ENCODE measurements at regions not wholly inside any gene's neighbourhood (a gene's known extent, or its start where the extent isn't known, plus 50 kb on each side); places are given as distances from the start of the nearest gene placed in this dataset.

DNA sequence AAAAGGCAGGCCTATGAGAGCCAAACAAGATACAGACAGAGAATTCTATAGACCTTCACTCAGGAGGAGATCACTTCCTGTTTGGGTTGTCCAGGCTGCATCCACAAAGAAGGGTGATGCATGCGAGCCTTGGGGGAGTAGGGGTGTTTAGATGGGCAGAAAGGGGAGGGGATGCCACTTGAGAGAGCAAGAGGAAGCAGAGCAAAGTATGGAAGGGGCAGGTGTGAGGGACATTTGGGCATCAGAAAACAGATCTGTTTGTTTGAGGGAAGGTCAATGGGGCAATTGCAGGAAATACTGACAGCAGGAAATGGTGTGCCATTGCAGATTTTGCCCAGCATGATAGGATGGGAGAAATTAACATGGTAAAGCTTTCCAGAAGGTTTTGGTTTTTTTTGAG is 146.4 kb upstream of the FOXN3 start:
- H3K27me3 ChIP-seq (ENCODE audit: insufficient read depth, low read length) = no peaks in the 10 kb centered on the region
- H3F3A ChIP-seq (ENCODE audit: insufficient read depth, low read length) = no peaks in the 10 kb centered on the region

DNA sequence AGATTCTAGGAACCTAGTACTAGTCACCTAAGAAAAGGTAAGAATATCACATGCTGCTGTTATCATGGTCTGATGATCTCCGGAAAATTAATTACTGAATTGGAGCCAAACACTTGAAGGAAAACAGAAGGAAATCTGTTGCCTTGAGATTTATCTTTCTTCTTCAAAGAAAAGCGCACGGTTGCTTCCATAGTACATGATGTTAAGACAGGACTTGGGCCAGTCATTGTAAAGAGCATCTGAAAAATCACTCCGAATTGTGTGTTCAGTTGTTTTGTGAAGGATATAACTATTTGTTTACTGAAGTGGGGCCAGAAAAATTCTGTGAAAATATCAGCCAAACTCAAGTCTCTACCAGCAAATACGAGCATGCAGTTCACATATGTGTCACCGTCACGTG is 134.9 kb upstream of the FOXN3 start:
- H3K9me2 ChIP-seq (ENCODE audit: low read depth, low read length) = no peaks in the 10 kb centered on the region
- TF ChIP-seq EZH2 (IDR thresholded peaks at IDR 0.05; ENCODE audit: borderline replicate concordance, low read length) = no peak
- TF ChIP-seq CTCF (IDR thresholded peaks at IDR 0.05; ENCODE audit: low read length) = no peak
- H3F3A ChIP-seq (ENCODE audit: insufficient read depth, low read length) = no peaks in the 10 kb centered on the region
- H4K20me1 ChIP-seq (ENCODE audit: insufficient read depth, low read length) = no peaks in the 10 kb centered on the region
- no peak overlapping the region for H2AFZ ChIP-seq (ENCODE audit: low read length)
- no peak overlapping the region for H3K4me3 ChIP-seq (ENCODE audit: low read depth, low read length, poor library complexity, severe bottlenecking)
- H3K27me3 ChIP-seq (ENCODE audit: insufficient read depth, low read length) = no peaks in the 10 kb centered on the region
- H3K79me2 ChIP-seq (ENCODE audit: insufficient read depth, low read length) = no peaks in the 10 kb centered on the region
- H3K4me2 ChIP-seq (ENCODE audit: low read length) = no peak overlapping the region
- no peaks in the 10 kb centered on the region for H3K9me3 ChIP-seq (ENCODE audit: low read length)
- no peaks in the 10 kb centered on the region for H3K4me1 ChIP-seq (ENCODE audit: insufficient read depth, low read length, severe bottlenecking)
- no peak overlapping the region for H3K9ac ChIP-seq (ENCODE audit: low read length)
- no peaks in the 10 kb centered on the region for H3K36me3 ChIP-seq (ENCODE audit: insufficient read depth, low read length)
- no peak overlapping the region for H3K27ac ChIP-seq (ENCODE audit: low read depth, low read length, poor library complexity, severe bottlenecking)

More for the DNA sequence above, 146.4 kb upstream of the FOXN3 start:
- no peaks in the 10 kb centered on the region for H3K4me1 ChIP-seq (ENCODE audit: insufficient read depth, low read length, severe bottlenecking)
- H3K9me2 ChIP-seq (ENCODE audit: low read depth, low read length) = no peaks in the 10 kb centered on the region
- no peak overlapping the region for H3K4me3 ChIP-seq (ENCODE audit: low read depth, low read length, poor library complexity, severe bottlenecking)
- H2AFZ ChIP-seq (ENCODE audit: low read length) = no peak overlapping the region
- no peaks in the 10 kb centered on the region for H3K36me3 ChIP-seq (ENCODE audit: insufficient read depth, low read length)
- no peaks in the 10 kb centered on the region for H3K9me3 ChIP-seq (ENCODE audit: low read length)
- H3K27ac ChIP-seq (ENCODE audit: low read depth, low read length, poor library complexity, severe bottlenecking) = no peak overlapping the region
- no peaks in the 10 kb centered on the region for H4K20me1 ChIP-seq (ENCODE audit: insufficient read depth, low read length)
- TF ChIP-seq EZH2 (IDR thresholded peaks at IDR 0.05; ENCODE audit: borderline replicate concordance, low read length) (no peak), CTCF (IDR thresholded peaks at IDR 0.05; ENCODE audit: low read length) (no peak)
- no peak overlapping the region for H3K4me2 ChIP-seq (ENCODE audit: low read length)
- H3K9ac ChIP-seq (ENCODE audit: low read length) = no peak overlapping the region
- H3K79me2 ChIP-seq (ENCODE audit: insufficient read depth, low read length) = no peaks in the 10 kb centered on the region

DNA sequence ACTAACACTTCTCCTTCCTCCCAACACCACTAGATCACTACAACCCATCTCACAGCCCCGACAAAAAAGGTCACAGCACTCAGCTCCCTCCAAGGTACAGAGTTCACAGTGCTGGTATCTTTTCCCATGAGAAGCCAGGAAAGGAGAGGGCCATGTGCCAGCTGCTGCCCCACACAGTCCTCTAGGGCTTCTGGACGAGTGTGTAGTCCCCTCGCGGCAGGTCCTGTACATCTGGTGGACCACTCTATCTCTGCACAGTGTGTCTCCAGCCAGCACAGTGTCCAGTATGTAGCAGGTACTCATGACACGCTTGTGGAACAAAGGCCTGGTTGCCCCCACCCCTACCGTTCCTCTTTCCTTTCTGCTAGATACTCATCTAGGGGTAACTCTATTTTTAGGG is 134.4 kb upstream of the FOXN3 start:
- H2AFZ ChIP-seq (ENCODE audit: low read length) = no peak overlapping the region
- H3K9ac ChIP-seq (ENCODE audit: low read length) = no peak overlapping the region
- H3K4me2 ChIP-seq (ENCODE audit: low read length) = no peak overlapping the region
- no peaks in the 10 kb centered on the region for H3K9me2 ChIP-seq (ENCODE audit: low read depth, low read length)
- no peaks in the 10 kb centered on the region for H3F3A ChIP-seq (ENCODE audit: insufficient read depth, low read length)
- H4K20me1 ChIP-seq (ENCODE audit: insufficient read depth, low read length) = no peaks in the 10 kb centered on the region
- H3K36me3 ChIP-seq (ENCODE audit: insufficient read depth, low read length) = no peaks in the 10 kb centered on the region
- no peak overlapping the region for H3K4me3 ChIP-seq (ENCODE audit: low read depth, low read length, poor library complexity, severe bottlenecking)
- TF ChIP-seq CTCF (IDR thresholded peaks at IDR 0.05; ENCODE audit: low read length) (no peak), EZH2 (IDR thresholded peaks at IDR 0.05; ENCODE audit: borderline replicate concordance, low read length) (no peak)
- no peak overlapping the region for H3K27ac ChIP-seq (ENCODE audit: low read depth, low read length, poor library complexity, severe bottlenecking)
- H3K9me3 ChIP-seq (ENCODE audit: low read length) = no peaks in the 10 kb centered on the region
- no peaks in the 10 kb centered on the region for H3K27me3 ChIP-seq (ENCODE audit: insufficient read depth, low read length)
- H3K4me1 ChIP-seq (ENCODE audit: insufficient read depth, low read length, severe bottlenecking) = no peaks in the 10 kb centered on the region
- H3K79me2 ChIP-seq (ENCODE audit: insufficient read depth, low read length) = no peaks in the 10 kb centered on the region

Measured in OCI-LY1 (cell line).